Tibial nerve (tissue), 4 donors: ENCODE measurements at regions not wholly inside any gene's neighbourhood (a gene's known extent, or its start where the extent isn't known, plus 50 kb on each side); places are given as distances from the start of the nearest gene placed in this dataset.

Source experiments
- CTCF ChIP-seq, 5 experiments: fragments of 200-600 bp in 3 of 5; fragments of 450-650 bp in 2 of 5; sonication (generic) in 3 of 5; IDR thresholded peaks; one replicate each; pipeline ENCODE4 v1.5.1; 2016 to 2019; ENCODE audit warnings: antibody characterized with exemption in 5 of 5, mild to moderate bottlenecking in 3 of 5, moderate library complexity in 2 of 5
- EP300 ChIP-seq, 2 donors: sonication (generic); formaldehyde crosslinking; IDR thresholded peaks; one replicate each; pipeline ENCODE4 v1.6.1; 2017; ENCODE audit warnings: antibody characterized with exemption in 2 of 2, mild to moderate bottlenecking in 1 of 2
- POLR2A ChIP-seq, 2 donors: fragments of 450-650 bp; IDR thresholded peaks; one replicate each; pipeline ENCODE4 v1.6.1; 2017; ENCODE audit warnings: antibody characterized with exemption in 2 of 2, mild to moderate bottlenecking in 2 of 2, moderate library complexity in 2 of 2

GRCh38 chr2:184067502-184067901 is 530.8 kb upstream of the ZNF804A start:
- no peak for TF ChIP-seq POLR2A (IDR thresholded peaks at IDR 0.05)
- TF ChIP-seq CTCF (IDR thresholded peaks at IDR 0.05) = no peak
- no peak for TF ChIP-seq EP300 (IDR thresholded peaks at IDR 0.05)
